GM19438 (cell line): ENCODE measurements at regions not wholly inside any gene's neighbourhood (a gene's known extent, or its start where the extent isn't known, plus 50 kb on each side); places are given as distances from the start of the nearest gene placed in this dataset.
"Not testable (repeated sequence)": the region's sequence is repeated elsewhere in the genome, so short reads cannot be mapped to it uniquely, and the experiment has no call there.

Experiments
- ATAC-seq: cut with Tn5 transposase; IDR thresholded peaks from one replicate; pipeline ENCODE4 v1.9.1; 2021; ENCODE audit warnings: low read depth; ENCODE audit not compliant: unreplicated experiment

DNA sequence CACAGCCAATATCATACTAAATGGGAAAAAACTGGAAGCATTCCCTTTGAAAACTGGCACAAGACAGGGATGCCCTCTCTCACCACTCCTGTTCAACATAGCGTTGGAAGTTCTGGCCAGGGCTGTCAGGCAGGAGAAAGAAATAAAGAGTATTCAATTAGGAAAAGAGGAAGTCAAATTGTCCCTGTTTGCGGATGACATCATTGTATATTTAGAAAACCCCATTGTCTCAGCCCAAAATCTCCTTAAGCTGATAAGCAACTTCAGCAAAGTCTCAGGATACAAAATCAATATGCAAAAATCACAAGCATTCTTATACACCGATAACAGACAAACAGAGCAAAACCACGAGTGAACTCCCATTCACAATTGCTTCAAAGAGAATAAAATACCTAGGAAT is 283.4 kb downstream of the TSN start:
- ATAC-seq, result not testable (repeated sequence)

DNA sequence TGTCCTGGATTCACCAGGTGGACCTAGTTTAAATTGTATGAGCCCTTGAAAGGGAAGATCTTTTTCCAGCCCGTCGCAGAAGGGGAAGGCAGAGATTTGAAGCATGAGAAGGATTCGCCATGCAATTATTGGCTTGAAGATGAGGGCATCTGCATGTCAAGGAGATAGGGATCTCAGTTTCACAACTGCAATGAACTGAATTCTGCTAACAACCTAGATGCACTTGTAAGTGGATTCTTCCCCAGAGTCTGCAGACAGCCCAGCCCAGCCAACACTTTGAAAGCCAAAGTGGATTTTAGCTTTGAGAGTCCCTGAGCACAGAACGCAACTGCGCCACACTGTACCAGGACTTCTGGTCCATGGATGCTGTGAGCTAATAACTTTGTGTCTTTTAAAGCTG is 286.0 kb downstream of the TSN start:
- no peak for ATAC-seq

DNA sequence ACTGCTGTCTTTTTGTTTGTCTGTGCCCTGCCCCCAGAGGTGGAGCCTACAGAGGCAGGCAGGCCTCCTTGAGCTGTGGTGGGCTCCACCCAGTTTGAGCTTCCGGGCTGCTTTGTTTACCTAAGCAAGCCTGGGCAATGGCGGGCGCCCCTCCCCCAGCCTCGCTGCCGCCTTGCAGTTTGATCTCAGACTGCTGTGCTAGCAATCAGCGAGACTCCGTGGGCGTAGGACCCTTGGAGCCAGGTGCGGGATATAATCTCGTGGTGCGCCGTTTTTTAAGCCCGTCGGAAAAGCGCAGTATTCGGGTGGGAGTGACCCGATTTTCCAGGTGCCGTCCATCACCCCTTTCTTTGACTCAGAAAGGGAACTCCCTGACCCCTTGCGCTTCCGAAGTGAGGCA is 296.2 kb downstream of the TSN start:
- not testable (repeated sequence) for ATAC-seq

DNA sequence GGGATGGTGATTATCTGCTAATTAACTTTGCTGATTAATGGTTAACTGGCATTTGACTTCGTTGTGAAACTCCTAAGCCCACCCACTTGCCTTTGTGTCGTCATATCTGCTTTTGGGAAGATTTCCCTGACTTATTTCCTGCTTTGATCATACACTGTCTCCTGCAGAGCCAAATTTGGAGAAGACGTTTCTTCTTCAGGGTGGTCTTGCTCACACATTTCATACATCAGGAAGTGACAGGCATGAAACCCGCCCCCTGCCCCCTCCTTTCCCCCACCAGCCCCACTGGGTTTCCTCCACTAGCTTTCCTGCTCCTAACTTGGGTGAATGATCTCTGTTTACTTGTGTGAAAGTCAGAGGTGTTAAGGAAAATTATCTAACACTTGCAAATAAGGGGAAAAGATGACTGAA is 300.1 kb downstream of the TSN start:
- ATAC-seq, result no peak

DNA sequence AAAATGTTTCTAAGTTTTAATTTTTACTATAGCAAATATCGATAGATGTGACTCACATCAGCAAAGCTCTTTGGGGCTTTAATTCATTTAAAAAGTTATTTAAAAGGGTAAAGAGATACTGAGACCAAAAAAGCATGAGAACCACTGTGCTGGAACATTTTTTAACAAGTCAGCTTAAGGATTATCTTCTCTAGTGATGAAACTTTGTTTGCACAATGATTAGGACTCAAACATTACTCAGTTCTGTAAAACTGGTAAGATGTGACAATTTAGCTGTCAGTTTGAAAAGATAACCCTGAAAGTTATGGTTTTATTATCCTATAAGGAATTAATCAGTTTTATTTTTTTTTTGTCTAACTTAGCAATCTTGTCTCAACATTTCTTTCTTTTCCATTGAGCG is 301.4 kb downstream of the TSN start:
- no peak for ATAC-seq

DNA sequence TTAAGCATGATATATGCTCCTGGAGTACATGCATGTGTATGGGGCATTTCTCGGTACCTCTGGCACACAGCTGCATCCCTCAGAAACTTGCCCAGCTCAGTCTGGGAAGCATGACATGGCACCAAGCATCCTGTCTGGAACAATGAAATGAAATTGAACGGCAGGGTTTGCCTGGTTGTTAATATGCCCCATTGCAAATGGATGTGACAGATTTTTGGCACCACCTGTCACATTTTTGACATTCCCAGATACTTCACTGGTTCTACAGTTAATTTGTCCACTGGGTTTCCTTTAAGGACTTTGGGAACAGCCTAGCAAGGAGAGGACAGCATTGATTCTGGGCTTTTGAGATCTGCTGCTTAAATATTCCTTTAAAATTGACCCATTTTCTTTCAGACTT is 305.8 kb downstream of the TSN start:
- no peak for ATAC-seq

DNA sequence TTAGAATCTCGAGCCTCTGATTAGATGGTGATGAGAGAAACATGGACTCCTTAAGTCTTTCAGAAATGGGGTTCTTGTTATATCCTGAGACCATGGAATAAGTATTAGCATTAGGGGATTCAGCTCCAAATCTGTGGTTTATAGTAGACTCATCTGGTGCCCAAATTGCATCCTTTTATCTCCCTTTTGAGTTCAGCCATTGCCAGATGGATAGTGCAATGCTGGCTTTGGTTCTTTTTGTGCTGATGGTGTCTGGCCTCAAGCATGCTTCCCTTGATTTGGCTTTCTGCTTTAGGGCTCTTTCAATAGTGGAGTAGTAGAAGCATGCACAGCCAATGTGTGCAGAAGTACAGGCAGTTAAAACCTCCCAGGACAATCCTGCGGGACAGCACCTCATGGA is 306.4 kb downstream of the TSN start:
- ATAC-seq, result no peak

DNA sequence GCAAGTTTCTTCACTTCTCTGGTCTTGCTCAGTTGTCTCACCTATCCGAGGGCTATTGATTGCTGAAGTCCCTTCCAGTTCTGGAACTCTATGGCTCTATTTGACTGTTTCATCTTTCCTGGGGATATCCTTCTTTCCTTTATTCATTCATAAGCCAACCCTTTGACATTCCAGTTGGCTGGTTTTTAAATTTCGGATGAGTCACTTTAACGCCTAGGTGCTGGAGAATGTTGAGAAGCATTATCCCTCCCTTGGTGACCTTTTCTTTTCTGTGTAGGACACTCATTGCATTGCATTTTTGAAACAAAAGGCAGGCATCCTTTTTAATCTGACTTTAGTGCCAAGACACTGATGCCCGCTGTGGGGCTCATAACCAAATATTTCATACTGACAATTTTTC is 307.1 kb downstream of the TSN start:
- no peak for ATAC-seq

DNA sequence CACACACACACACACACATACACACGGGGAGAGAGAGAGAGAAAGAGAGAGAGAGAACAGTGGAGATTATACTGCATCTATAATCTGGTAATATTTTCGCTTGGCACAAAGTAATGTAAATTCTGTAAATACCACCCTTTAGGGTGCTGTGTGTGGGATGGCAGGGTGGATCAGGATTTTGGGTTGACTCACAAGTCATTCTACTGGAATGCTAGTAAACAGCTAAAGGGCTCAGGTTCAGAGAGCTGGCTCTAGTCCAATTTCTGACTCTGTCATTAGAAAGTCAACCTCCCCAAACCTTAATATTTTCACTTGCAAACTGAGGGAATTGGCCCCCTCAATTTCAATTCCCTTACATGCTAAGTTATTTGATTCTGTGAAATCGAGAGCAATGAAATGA is 308.3 kb downstream of the TSN start:
- no peak for ATAC-seq

DNA sequence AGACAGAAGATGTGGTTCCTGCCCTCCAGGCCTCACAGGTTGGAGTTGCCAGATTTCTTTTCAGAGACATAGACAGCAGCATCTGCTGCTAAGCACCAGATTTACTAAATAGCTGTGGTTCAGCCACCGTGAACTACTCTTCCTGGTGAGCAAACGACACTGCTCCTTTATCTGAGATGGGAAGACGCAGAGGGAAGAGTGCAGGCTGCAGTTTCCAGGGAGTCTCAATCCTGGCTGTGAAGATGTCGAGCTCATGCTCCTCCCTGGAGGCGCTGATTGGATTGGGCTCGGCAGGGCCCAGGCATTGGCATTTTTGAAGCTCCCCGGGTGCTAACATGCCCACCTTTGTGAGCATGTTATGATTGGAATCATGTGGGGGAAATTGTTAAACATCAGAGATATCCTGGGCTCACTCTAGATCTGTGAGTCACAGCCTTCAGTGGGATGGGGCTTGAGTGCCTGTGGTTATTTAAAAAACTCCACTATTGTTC is 314.8 kb downstream of the TSN start:
- no peak for ATAC-seq

DNA sequence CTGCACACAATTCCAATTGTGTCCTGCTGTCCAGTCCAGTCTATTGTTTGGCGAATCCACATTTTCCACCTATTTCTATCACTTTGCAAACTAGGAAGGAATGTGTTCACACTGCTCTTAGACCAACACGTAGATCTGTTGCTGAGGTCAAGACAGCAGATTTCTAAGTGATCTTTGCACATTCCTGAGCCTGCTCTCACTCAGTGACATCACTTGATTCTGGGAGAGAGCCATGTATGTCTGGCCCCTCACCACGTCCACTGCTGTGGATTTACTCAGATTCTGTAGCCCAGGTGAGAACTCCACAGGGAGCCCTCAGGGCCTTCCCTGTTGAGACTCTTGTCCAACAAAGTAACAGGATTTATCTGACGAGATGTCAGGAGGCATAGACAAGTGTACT is 317.2 kb downstream of the TSN start:
- no peak for ATAC-seq

DNA sequence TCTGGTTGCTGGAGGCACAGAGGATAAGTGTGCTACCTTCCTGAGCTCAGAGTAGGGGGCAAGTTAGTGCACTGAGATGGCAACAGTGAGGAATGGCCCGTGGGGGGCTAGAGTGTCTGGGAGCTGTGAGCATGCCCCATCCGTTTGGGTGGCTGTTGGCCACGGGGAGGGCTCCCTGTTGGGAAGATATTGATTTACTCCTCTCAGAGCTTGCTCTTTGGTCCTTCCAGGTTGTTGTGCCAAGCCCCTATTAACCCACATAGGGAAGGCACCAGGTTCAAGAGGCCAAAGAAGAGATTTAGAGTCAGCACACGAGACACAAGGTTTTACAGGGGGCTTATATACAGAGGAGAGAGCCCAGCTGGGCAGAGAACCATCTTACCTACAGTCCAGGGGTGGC is 318.8 kb downstream of the TSN start:
- ATAC-seq, result no peak

DNA sequence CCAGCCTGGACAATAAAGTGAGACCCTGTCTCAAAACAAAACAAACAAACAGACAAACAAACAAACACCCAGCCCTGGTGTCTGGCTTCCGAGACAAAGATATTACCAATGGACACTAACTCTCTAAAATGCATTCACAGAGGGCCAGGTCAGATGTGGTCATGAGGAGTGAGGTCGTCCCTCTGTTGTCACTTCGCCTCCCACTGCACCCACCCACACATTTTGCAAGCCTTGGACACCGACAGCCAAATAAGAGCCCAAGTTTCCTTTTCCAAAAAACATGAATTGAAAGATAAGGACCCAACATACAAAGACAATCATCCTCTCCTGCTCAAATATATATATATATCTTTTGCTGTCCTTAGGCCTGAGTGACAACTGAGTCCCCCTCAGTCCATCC is 319.9 kb downstream of the TSN start:
- ATAC-seq, result no peak

DNA sequence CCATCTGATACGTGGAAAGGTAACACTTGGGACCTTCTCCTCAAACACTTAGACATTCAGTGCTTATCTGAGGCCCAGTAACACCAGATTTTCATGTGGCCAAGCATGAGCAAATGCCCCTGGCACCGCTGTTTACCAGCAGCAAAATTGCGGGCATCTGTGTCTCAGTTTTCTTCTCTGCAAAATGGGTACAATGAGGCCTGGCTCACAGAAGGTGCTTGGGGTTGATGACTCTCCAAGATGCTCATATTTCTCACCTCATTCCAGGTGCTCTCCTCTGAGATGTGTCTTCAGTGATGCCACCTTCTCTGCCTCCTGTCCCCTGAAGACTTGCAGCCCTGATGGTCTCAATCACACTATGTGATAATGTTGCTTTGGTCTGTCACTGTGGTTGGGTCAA is 321.7 kb downstream of the TSN start:
- ATAC-seq, result no peak

DNA sequence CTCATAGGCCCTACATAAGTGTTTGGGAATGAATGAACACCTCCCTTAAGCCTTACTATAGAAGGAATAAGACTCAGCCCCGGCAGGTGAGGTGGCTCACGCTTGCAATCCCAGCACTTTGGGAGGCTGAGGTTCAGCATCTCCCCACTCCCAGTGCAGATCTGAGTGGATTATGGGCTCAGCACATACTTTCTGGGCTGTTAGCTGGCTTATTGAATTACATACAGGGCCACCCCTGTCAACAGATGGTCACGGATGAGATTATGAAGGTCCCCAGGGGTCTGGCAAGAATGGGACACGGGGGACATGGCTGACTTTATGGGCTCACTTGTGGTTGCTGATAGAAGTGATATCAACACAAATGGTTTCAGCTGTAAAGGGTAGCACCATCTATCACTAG is 322.3 kb downstream of the TSN start:
- ATAC-seq, result no peak

DNA sequence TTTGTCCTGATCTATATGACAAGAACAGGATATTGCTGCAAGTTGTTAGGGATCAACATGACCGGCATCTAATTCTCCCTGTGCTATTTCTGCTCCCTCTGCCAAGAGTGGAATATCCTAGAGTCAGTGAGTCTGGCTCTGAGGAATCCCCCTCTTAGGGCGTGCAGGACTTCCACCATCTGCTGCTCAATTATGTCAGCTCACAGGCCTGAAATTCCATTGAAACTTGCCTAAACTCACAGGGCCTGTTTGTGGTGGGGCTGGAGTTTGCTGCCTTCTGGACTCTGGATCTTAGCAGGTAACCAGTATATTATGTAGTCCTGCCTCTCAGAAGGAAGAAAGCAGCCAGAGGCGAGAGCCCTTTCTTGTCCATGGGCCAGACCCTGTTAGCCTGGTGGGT is 323.0 kb downstream of the TSN start:
- no peak for ATAC-seq

DNA sequence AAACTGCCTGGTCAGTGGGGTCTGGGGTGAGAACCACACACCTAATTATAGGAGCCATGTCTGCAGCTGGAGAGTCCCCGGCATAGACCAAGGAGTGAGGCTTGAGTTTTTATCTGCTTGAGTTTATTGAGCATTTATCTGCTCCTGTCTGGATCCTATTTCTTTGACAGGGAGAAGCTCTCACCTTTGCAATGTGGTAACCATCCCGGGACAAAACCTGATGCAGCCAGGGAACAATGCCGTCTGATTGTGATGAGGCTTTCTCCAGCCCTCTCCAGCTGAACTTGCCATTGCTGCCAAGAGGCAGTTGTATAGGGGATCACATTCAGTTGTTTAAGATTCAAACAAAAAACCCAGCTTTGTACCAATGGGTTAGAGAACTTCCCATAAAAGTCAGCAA is 324.4 kb downstream of the TSN start:
- ATAC-seq, result no peak

DNA sequence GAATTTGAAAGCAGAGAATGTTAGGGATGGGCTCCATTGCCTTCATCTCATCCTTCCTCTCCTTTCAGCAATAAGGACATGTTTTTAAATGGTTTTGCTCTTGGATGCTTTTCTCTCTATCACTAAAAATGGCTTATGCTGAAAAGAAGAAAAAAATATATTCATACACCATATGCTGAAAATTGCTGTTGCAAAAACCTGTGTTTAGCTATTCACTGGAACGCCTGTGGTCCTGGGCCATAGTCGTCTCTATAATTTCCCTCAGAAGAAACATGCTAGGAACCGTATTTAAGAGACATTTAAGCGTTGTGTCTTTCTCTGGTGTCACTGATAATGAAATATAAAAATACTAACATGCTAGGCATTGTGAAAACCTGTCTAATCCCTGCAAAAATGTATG is 324.9 kb downstream of the TSN start:
- ATAC-seq, result no peak

DNA sequence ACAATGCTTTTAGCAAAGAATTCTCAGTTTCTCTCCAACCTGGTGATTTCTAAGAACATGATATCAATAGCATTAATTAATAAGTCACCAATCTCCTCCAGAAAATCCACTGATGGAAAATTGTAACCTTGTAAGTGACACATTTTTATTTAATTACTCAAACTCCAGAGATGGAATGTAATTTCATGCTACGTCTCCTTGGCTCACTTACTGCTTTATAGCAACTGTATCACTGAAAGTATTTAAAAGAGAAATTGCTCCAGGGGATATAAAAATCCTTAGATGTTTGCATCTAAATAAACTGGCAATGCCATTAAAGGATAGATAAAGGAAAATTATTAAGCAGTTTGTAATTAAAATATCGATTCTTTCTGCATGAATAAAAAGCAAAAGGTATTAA is 325.4 kb downstream of the TSN start:
- no peak for ATAC-seq

DNA sequence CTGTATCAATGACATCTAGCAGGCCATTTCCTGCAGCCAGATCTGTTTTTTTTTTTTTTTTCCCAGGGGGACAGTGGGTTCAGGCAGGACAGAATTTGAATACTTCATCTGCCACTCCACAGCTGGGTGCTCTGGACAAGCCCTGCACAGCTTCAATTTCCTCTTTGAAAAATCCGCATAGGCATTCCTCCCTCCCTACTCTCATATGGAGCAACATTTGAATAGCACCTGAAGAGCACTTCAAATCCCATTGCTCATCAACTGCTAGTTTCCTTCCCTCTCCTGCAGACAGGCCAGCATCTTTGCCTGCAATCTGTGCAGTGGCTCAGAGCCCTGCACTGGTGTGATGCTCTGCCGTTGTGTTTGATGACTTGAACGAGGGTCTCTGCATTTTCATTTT is 326.3 kb downstream of the TSN start:
- no peak for ATAC-seq

DNA sequence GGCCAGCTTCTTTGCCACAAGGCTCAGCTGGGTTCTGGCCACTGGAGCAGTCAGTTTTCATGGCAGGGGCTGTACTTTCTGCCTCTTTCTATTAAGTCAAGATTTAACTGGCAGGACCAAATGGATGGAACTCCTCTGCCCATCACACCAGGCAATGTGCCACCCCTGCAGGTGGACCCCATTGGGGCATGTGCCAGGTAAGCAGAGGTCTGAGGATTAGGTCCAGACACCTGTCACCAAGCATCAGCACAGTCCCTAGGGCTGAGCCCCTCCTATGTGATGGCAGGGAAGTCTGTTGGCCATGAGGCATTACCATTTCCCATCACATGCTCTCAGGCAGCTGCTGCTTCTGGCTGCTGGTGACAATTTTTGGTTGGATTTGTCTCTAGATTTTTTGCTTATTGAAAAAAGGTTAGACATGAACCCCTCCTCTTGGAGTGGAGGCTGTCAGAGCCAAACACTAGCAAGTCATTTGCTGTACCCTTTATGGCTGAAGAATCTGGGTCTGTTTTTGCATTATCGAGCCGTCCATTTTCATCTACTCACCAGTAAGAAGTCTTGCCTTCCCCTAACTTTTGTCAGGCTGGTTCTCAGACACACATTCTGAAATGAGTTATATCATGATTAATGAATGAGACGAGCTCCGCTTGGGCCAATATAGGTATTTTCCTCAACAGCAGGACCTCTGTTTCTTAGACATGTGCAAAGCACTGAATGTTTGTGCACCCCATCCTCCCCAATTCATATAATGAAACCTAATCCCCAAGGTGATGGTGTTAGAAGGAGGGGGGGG is 328.0 kb downstream of the TSN start:
- ATAC-seq, result no peak

DNA sequence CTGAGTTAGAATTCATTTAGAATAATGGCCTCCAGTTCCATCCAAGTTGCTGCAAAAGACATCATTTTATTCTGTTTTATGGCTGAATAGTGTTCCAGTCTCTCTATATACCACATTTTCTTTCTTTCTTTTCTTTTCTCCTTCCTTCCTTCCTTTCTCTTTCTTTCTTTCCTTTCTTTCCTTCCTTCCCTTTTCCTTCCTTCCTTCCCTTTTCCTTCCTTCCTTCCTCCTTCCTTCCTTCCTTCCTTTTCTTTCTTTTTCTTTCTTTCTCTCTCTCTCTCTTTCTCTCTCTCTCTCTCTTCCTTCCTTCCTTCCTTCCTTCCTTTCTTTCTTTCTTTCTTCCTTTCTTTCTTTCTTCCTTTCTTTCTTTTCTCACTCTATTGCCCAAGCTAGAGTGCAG is 330.2 kb downstream of the TSN start:
- ATAC-seq, result not testable (repeated sequence)

DNA sequence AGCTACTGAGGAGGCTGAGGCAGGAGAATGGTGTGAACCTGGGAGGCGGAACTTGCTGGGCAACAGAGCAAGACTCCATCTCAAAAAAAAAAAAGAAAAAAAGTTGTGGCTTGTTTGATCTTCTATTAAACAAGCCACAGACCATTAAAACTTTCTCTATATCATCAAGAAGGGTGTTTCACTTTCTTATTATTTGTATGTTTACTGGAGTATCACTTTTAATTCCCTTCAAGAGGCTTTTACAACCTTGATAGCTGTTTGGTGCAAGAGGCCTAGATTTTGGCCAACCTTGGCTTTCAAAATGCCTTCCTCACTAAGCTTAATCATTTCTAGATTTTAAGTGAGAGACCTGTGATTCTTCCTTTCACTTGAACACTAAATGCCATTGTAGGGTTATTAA is 339.1 kb downstream of the TSN start:
- no peak for ATAC-seq
